Neural cell (in vitro differentiated cells): ENCODE measurements at regions not wholly inside any gene's neighbourhood (a gene's known extent, or its start where the extent isn't known, plus 50 kb on each side); places are given as distances from the start of the nearest gene placed in this dataset.
"Not testable (repeated sequence)": the region's sequence is repeated elsewhere in the genome, so short reads cannot be mapped to it uniquely, and the experiment has no call there.

ENCODE experiments used
- H2AFZ ChIP-seq: fragments of 200-600, 300-800 bp; sonication (generic), shearing (Covaris generic); 2 replicates; pipeline ENCODE4 v1.6.0; 2014; ENCODE audit warnings: low read depth, mild to moderate bottlenecking, antibody characterized with exemption, low read length, moderate library complexity
- H3F3A ChIP-seq: fragments of 200-600 bp; shearing (Covaris generic); 2 replicates; pipeline ENCODE4 v1.6.1; 2016; ENCODE audit warnings: mild to moderate bottlenecking, moderate library complexity, mixed read lengths, antibody characterized with exemption, low read length; ENCODE audit not compliant: insufficient read depth, poor library complexity, severe bottlenecking
- H3K27ac ChIP-seq: fragments of 200-600, 300-800 bp; sonication (generic), shearing (Covaris generic); 2 replicates; pipeline ENCODE4 v1.5.1; 2014; ENCODE audit warnings: mild to moderate bottlenecking, low read length, moderate library complexity
- H3K27me3 ChIP-seq: fragments of 300-800, 200-600 bp; sonication (generic), shearing (Covaris generic); 2 replicates; pipeline ENCODE4 v1.6.0; 2014; ENCODE audit warnings: mild to moderate bottlenecking, low read depth, low read length, moderate library complexity; ENCODE audit not compliant: insufficient read depth
- H3K36me3 ChIP-seq: fragments of 300-800, 200-600 bp; sonication (generic), shearing (Covaris generic); 2 replicates; pipeline ENCODE4 v1.5.1; 2014; ENCODE audit warnings: mild to moderate bottlenecking, antibody characterized with exemption, low read length, moderate library complexity; ENCODE audit not compliant: insufficient read depth
- H3K4me2 ChIP-seq: fragments of 300-800, 200-600 bp; sonication (generic), shearing (Covaris generic); 2 replicates; pipeline ENCODE4 v1.6.0; 2014; ENCODE audit warnings: mild to moderate bottlenecking, low read length
- H3K4me3 ChIP-seq: fragments of 300-800, 200-600 bp; sonication (generic), shearing (Covaris generic); 2 replicates; pipeline ENCODE4 v1.5.1; 2014; ENCODE audit warnings: mild to moderate bottlenecking, low read length, moderate library complexity
- H3K79me2 ChIP-seq: fragments of 200-600 bp; shearing (Covaris generic); replicated peaks from 2 replicates; pipeline ENCODE4 v1.6.0; 2014; ENCODE audit warnings: mild to moderate bottlenecking, low read length, moderate library complexity; ENCODE audit not compliant: insufficient read depth
- H3K9ac ChIP-seq: fragments of 300-800, 200-600 bp; sonication (generic), shearing (Covaris generic); 2 replicates; pipeline ENCODE4 v1.6.1; 2016; ENCODE audit warnings: mild to moderate bottlenecking, low read length, mixed read lengths
- H3K9me2 ChIP-seq: fragments of 200-600 bp; shearing (Covaris generic); 2 replicates; pipeline ENCODE4 v1.6.1; 2016; ENCODE audit warnings: mild to moderate bottlenecking, low read length, mixed read lengths; ENCODE audit not compliant: insufficient read depth
- H3K9me3 ChIP-seq: fragments of 200-600, 300-800 bp; sonication (generic), shearing (Covaris generic); 2 replicates; pipeline ENCODE4 v1.6.1; 2016; ENCODE audit warnings: mild to moderate bottlenecking, mixed run types, low read length, moderate library complexity, mixed read lengths
- H4K20me1 ChIP-seq: fragments of 200-600 bp; shearing (Covaris generic); 2 replicates; pipeline ENCODE4 v1.6.1; 2016; ENCODE audit warnings: mild to moderate bottlenecking, mixed run types; ENCODE audit not compliant: insufficient read depth
- EP300 ChIP-seq: fragments of 450-650 bp; conservative IDR thresholded peaks from 2 replicates; pipeline ENCODE4 v1.6.1; 2014; ENCODE audit warnings: antibody characterized with exemption, mild to moderate bottlenecking, moderate library complexity; ENCODE audit not compliant: poor library complexity, severe bottlenecking
- EZH2 ChIP-seq: fragments of 200-600, 300-800 bp; shearing (Covaris generic), sonication (generic); IDR thresholded peaks from 2 replicates; pipeline ENCODE4 v1.6.1; 2014; ENCODE audit warnings: antibody characterized with exemption, low read length, borderline replicate concordance, mild to moderate bottlenecking; ENCODE audit not compliant: insufficient read depth, poor library complexity, severe bottlenecking
- MXI1 ChIP-seq: fragments of 450-650 bp; conservative IDR thresholded peaks from 2 replicates; pipeline ENCODE4 v1.6.1; 2014; ENCODE audit warnings: antibody characterized with exemption, mild to moderate bottlenecking; ENCODE audit not compliant: poor library complexity, severe bottlenecking
- POLR2AphosphoS5 ChIP-seq: IDR thresholded peaks from 2 replicates; pipeline ENCODE4 v1.6.1; 2012
- RAD21 ChIP-seq: fragments of 450-650 bp; conservative IDR thresholded peaks from 2 replicates; pipeline ENCODE4 v1.6.1; 2014; ENCODE audit warnings: antibody characterized with exemption, mild to moderate bottlenecking, moderate library complexity
- SMC3 ChIP-seq: fragments of 450-650 bp; conservative IDR thresholded peaks from 2 replicates; pipeline ENCODE4 v1.6.1; 2014; ENCODE audit warnings: antibody characterized with exemption, mild to moderate bottlenecking, moderate library complexity; ENCODE audit not compliant: poor library complexity
- TAF1 ChIP-seq: IDR thresholded peaks from 2 replicates; pipeline ENCODE4 v1.6.1; 2012; ENCODE audit warnings: low read depth
- TF ChIP-seq, protein P1 (sequence below): fragments of 450-650 bp; IDR thresholded peaks from 2 replicates; pipeline ENCODE4 v1.5.1; 2014; ENCODE audit warnings: antibody characterized with exemption, mild to moderate bottlenecking, moderate library complexity; ENCODE audit not compliant: poor library complexity, severe bottlenecking
- TF ChIP-seq, protein P2 (sequence below): IDR thresholded peaks from 2 replicates; pipeline ENCODE4 v1.6.1; 2012; ENCODE audit warnings: borderline replicate concordance

DNA sequence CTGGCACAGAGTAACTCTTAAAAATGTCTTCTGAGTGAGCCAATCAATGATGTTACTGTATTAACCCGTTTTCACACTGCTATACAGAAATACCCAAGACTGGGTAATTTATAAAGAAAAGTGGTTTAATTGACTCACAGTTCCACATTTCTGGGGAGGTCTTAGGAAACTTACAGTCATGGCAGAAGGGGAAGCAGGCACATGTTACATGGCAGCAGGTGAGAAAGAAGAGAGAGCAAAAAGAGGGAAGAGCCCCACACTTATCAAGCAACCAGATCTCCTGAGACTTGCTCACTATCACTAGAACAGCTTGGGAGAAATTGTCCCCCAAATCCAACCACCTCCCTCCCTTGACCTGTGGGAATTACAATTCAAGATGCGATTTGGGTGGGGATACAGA is 97.6 kb upstream of the MIR17HG start:
- no peaks in the 10 kb centered on the region for H3F3A ChIP-seq
- no peak overlapping the region for H2AFZ ChIP-seq
- no peaks in the 10 kb centered on the region for H4K20me1 ChIP-seq
- no peaks in the 10 kb centered on the region for H3K27me3 ChIP-seq
- no peak for TF ChIP-seq POLR2AphosphoS5
- no peaks in the 10 kb centered on the region for H3K79me2 ChIP-seq
- no peaks in the 10 kb centered on the region for H3K9me2 ChIP-seq
- no peaks in the 10 kb centered on the region for H3K36me3 ChIP-seq
- H3K27ac ChIP-seq: no peak overlapping the region
- H3K9ac ChIP-seq: no peak overlapping the region
- H3K4me2 ChIP-seq: no peak overlapping the region
- no peaks in the 10 kb centered on the region for H3K9me3 ChIP-seq
- H3K4me3 ChIP-seq: no peak overlapping the region

DNA sequence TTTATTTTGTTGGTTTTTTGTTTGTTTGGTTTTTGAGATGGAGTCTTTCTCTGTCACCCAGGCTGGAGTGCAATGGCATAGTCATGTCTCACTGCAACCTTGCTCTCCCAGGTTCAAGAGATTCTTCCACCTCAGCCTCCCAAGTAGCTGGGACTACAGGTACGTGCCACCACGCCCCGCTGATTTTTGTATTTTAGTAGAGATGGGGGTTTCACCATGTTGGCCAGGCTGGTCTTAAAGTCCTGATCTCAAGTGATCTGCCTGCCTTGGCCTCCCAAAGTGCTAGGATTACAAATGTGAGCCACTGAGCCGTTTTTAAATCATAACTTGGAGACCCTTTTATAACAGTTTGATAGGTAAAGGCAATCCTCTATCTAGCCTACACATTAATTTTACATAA is 95.9 kb upstream of the MIR17HG start:
- H3K27me3 ChIP-seq, H4K20me1 ChIP-seq, H3K4me2 ChIP-seq, H3K9ac ChIP-seq, H3F3A ChIP-seq, H3K36me3 ChIP-seq, H3K79me2 ChIP-seq, H3K9me2 ChIP-seq, H3K4me3 ChIP-seq, H2AFZ ChIP-seq, H3K9me3 ChIP-seq, H3K27ac ChIP-seq: not testable (repeated sequence)

DNA sequence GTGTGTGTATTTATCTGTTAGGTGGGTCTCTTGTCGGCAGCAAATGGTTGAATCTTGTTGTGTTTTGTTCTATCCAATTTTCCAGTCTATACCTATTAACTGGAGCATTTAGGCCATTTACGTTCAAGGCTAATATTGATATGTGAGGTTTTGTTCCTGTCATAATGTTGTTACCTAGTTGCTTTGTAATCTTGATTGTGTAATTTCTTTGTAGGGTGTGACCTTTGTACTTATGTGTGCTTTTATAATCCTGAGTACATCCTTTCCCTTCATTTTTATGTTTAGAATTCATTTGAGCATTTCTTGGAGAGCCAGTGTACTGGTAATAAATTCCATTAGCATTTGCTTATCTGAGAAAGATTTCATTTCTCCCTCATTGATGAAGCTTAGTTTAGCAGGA is 83.0 kb upstream of the MIR17HG start:
- Histone ChIP-seq H3K4me3 (no peak overlapping the region), H3F3A (no peaks in the 10 kb centered on the region), H3K4me2 (no peak overlapping the region), H3K36me3 (no peaks in the 10 kb centered on the region), H3K9ac (no peak overlapping the region), H3K27ac (no peak overlapping the region), H3K27me3 (no peaks in the 10 kb centered on the region), H4K20me1 (no peaks in the 10 kb centered on the region), H3K9me2 (no peaks in the 10 kb centered on the region), H3K79me2 (no peaks in the 10 kb centered on the region), H3K9me3 (no peaks in the 10 kb centered on the region), H2AFZ (no peak overlapping the region)
- TF ChIP-seq RAD21: no peak
- TF ChIP-seq MXI1: no peak
- TF ChIP-seq, protein P1, sequence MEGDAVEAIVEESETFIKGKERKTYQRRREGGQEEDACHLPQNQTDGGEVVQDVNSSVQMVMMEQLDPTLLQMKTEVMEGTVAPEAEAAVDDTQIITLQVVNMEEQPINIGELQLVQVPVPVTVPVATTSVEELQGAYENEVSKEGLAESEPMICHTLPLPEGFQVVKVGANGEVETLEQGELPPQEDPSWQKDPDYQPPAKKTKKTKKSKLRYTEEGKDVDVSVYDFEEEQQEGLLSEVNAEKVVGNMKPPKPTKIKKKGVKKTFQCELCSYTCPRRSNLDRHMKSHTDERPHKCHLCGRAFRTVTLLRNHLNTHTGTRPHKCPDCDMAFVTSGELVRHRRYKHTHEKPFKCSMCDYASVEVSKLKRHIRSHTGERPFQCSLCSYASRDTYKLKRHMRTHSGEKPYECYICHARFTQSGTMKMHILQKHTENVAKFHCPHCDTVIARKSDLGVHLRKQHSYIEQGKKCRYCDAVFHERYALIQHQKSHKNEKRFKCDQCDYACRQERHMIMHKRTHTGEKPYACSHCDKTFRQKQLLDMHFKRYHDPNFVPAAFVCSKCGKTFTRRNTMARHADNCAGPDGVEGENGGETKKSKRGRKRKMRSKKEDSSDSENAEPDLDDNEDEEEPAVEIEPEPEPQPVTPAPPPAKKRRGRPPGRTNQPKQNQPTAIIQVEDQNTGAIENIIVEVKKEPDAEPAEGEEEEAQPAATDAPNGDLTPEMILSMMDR: no peak
- TF ChIP-seq EP300: no peak
- TF ChIP-seq, protein P2, sequence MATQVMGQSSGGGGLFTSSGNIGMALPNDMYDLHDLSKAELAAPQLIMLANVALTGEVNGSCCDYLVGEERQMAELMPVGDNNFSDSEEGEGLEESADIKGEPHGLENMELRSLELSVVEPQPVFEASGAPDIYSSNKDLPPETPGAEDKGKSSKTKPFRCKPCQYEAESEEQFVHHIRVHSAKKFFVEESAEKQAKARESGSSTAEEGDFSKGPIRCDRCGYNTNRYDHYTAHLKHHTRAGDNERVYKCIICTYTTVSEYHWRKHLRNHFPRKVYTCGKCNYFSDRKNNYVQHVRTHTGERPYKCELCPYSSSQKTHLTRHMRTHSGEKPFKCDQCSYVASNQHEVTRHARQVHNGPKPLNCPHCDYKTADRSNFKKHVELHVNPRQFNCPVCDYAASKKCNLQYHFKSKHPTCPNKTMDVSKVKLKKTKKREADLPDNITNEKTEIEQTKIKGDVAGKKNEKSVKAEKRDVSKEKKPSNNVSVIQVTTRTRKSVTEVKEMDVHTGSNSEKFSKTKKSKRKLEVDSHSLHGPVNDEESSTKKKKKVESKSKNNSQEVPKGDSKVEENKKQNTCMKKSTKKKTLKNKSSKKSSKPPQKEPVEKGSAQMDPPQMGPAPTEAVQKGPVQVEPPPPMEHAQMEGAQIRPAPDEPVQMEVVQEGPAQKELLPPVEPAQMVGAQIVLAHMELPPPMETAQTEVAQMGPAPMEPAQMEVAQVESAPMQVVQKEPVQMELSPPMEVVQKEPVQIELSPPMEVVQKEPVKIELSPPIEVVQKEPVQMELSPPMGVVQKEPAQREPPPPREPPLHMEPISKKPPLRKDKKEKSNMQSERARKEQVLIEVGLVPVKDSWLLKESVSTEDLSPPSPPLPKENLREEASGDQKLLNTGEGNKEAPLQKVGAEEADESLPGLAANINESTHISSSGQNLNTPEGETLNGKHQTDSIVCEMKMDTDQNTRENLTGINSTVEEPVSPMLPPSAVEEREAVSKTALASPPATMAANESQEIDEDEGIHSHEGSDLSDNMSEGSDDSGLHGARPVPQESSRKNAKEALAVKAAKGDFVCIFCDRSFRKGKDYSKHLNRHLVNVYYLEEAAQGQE: no peak
- TF ChIP-seq TAF1: no peak
- TF ChIP-seq EZH2: no peak
- no peak for TF ChIP-seq SMC3
- no peak for TF ChIP-seq POLR2AphosphoS5
